Skeletal muscle cell (primary cell): ENCODE measurements at regions not wholly inside any gene's neighbourhood (a gene's known extent, or its start where the extent isn't known, plus 50 kb on each side); places are given as distances from the start of the nearest gene placed in this dataset.

Experiments used
- DNase-seq: peaks from one replicate; pipeline ENCODE4 v3.0.0-alpha.2; 2010; ENCODE audit warnings: low read depth
- H3K4me3 ChIP-seq: 2 replicates; pipeline ENCODE4 v1.5.1; 2011; ENCODE audit warnings: low read depth, mild to moderate bottlenecking, control low read depth, low read length, moderate library complexity

GRCh38 chr2:204089105-204089504 is 152.5 kb downstream of the ICOS start:
- DNase-seq: no peak
- no peak overlapping the region for H3K4me3 ChIP-seq

GRCh38 chr2:204089574-204089973 is 153.0 kb downstream of the ICOS start:
- H3K4me3 ChIP-seq: no peak overlapping the region

DNA sequence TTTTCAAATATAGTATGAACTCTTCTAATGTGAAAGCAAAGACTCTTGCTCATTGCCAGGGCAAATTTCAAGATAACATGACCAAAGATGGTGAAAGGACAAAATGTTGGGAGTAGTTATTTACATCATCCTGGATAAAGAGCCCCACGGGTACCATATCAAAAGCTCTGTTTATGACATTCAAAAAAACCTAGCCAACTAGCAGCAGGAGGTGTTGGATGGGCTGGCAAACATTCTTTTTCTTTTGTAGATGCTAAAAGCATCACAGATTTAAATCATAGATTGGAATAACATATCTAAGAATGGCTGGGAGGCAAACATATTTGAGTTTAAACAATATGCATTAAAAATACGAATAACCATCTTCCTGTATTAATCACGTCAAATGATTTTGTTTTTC is 153.5 kb downstream of the ICOS start:
- DNase-seq: no peak
- no peak overlapping the region for H3K4me3 ChIP-seq

More at GRCh38 chr2:204089574-204089973, 153.0 kb downstream of the ICOS start:
- no peak for DNase-seq

DNA sequence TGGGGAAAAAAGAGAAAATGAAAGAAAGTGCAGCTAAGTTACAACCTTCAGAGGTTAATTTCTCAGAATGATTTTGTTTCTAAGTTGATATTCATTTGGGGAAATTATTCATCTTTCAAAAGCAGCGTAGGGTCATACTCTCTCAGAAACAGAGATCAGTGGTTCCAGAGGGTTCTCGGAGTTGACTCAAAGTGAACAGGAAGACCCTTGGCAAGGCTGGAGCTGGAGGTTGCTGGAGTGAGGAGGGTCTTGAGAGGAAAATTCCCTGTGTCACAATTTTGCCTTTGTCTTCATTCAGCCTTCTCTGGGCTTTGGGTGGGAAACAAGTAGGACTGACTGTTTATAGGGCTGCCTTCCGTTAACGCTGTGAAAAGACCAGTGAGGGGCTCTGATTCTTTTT is 168.2 kb downstream of the ICOS start:
- no peak overlapping the region for H3K4me3 ChIP-seq
- no peak for DNase-seq

GRCh38 chr2:204108330-204108751 is 171.8 kb downstream of the ICOS start:
- DNase-seq: no peak

DNA sequence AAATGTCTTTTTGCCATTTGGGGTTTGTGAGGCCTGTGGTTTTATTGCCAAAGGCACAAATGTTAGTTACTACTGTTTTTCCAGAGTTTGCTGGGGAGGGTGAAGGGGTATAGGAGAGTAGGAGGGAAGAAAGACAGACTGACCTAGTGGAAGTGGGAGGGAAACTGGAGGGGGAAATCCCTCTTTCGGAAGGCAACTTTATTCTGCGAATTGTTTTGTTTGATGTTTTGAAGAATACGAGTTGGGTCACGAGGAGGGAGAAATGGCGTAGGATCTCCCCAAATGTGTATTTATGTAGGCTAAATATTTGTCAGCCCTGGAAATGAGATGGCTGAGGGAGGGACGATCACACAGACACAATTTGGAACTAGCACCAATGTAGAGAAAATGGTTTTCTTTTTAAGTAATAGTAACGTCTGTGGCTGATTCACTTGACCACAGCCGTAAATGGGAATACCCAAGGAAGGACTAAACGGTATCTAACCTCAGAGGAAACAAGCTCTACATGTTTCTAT is 172.3 kb downstream of the ICOS start:
- no peak overlapping the region for H3K4me3 ChIP-seq
- DNase-seq: no peak

More at GRCh38 chr2:204108330-204108751, 171.8 kb downstream of the ICOS start:
- H3K4me3 ChIP-seq: no peak overlapping the region

DNA sequence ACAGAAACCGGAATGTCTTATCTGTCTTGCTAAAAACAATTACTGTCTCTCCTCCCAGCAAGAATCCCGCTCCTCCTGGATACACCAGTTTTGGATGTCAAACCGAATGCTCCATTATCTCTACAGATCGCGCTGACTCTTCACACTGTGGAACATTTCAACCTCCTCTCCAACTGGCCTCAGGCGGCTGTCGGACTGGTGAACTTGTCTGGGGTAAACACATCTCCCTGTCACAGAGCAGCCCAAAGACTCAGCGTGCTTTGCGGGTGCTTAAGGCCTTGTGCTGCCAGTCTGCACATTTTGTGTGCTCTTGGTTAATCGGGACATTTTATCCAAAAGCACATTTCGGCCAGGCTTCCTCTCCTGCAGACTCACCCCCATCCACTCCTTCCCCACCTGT is 173.1 kb downstream of the ICOS start:
- no peak for DNase-seq
- H3K4me3 ChIP-seq: no peak overlapping the region

DNA sequence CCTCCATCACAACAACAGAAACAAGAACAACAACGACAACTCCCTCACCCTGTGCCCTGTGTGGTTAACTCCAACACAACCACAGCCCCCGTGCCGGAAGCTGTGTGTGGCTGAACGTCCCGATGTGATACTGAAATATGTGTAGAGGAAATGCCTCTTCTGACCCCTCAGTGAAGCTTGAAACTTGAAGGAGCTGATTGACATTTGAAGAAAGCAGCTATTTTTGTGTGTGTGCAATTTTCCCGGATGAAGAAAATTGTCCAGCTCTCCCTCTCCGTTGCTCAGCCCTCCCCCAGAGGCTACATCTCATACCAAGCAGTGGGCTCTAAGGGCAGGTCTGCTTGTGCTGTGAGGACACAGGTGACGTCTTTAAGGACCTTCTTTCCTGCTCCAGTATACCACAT is 173.8 kb downstream of the ICOS start:
- no peak overlapping the region for H3K4me3 ChIP-seq
- no peak for DNase-seq

- DNase-seq: no peak
- no peak overlapping the region for H3K4me3 ChIP-seq
Measured at GRCh38 chr2:204110751-204111516, 174.4 kb downstream of the ICOS start.

DNA sequence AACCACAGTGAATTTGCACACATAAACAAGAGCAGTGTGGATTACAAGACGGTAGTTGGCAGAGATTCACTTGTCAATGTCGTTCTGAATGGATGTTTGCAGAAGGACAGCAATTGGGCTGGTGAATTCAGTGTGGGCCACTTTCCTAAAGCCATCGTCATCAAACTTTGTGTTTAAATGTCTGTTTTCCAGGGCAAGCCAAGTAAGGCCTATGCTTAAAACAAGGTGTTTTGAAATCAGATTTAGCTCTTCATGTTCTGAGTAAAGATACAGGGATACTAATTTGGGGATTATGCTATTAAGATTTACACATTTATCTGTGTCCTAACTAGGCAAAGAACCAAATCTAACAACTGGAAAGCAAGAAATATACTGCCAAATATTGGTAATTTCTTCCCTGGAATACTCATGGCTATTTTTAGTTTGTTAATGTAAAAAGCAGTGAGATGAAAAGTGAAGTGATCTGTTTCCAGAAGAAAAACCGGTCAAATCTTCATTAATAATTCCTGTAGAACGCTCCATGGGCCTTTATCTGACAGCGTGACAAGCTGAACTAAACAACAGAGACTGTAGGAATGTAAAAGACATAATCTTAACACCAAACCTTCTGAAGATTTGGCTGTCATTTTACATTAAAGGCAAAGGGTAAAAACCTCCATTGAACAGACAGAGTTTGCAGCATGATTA is 175.7 kb downstream of the ICOS start:
- DNase-seq: no peak
- H3K4me3 ChIP-seq: no peak overlapping the region

DNA sequence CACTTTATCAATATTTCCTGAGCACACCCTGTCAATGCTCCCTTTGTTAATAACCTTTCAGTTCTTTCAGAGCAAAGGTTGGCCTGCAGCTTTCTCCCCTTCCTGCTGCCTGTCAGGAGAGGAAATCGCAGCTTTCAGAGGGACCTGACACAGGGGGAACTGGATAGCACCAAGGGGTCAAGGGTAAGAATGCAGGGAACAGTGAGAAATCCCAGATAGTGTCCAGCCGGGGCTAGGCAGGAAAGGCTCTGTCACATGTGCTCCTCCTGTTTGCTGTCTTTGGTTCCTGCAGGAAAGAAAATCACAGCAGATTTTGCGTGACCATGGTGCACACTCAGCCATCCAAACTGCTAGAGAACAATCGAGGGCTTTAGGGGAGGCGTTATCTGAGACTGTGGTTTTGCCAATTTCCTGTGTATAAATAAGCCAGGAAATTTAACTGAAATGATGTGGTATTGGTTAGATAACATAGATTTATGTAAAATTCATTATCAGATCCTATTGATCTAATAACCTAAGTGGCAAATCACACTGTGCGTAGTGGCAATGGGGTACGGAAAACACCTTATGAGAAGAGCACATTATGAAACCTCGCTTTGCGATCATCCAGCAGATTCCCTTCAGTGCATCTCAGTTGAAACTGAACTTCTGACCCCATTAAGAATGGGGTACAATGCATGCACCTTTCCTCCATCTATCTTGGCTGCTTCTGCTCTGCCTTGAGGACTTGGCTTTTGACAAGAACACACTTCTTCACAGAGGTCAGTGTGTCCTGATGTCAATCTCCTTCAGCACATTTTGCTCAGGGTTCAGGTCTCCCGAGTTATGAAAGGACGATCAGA is 178.0 kb downstream of the ICOS start:
- no peak for DNase-seq
- no peak overlapping the region for H3K4me3 ChIP-seq

DNA sequence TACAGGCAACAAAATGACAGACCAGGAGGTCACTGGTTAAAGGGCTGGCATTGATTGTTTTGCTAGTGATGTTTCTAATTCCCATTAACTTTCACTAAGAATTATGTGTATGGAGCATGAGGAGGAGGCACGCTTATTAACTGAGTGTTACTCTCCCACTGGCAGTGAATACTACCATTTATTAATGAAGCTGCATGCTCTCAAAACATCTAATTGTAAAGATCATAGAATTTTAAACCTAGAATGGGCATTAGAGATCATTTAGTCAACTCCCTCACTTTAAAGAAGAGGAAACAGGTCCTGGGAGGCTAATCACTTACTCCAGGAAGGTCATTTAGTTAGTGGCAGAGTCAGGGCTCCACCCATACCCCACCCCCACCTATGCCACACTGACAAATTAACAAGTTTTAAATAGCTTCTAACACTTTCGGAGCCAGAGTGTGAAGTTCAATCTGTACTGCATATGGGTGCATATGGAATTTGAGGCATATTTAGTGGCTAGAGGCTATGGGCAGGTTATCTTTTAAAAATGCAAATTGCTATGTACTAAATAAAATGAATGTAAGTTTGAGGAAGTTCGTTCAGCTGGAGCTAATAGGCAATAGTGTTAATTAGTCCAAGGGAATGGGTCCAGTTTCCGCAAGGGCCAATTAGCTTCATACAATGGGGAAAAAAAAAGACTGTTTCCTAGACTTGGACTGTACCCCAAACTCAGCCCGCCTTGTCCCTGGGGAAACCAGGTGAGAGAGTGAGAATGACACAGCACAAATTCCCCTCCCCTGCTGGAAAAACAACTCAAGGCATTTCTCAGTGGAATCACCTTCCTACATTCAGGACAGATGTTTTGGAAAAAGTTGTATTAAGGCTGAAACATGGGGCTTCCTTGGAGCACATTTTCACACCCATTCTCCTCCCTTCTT is 178.8 kb downstream of the ICOS start:
- no peak overlapping the region for H3K4me3 ChIP-seq
- DNase-seq: no peak

DNA sequence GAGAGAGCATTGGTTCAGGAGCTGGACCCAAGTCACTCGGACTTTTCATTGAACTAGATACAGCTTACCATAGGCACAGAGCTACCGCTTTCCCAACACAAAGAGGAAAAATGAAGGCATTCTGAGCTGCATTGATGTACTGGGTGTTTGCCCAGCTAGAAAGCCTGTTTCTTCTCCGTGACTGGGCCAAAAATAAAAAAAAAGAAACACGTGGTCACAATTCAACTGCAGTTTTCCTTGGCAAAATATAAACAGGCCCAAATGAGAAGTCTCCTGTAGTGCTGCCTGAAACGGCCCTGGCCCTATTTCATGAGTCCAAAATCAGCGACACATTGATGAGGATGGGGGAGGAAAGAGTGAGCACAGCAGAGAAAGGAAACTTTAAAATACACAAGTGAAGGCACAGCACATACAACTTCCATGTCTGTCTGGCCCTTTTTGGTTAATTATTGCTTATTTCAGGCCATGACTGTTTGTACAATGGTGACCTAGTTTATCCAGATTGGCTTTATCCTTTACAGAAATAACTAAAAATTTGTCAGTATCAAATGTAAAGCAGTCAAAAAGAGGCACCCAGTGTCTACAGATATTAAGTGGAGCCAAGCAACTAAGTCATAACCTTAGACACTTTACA is 179.7 kb downstream of the ICOS start:
- DNase-seq: no peak
- no peak overlapping the region for H3K4me3 ChIP-seq

DNA sequence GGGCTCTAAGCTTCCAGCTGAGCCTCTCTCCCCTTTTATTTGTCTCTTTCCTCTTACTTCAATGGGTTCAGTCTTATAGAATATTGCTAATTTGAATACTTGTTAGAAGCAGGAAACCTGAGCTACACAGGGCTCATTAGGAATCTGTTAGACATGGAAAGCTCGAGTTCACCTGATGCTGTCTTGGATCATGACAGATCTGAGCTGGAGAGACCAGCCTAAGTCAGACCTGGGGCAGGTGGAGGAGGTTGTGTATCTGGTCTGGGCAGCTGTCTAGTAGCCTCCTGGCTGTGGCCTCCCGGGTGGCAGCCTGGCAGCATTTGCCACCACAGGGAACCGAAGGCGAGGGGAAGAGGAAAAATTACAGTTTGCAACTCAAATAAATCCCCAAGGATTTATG is 185.9 kb downstream of the ICOS start:
- no peak overlapping the region for H3K4me3 ChIP-seq
- no peak for DNase-seq

DNA sequence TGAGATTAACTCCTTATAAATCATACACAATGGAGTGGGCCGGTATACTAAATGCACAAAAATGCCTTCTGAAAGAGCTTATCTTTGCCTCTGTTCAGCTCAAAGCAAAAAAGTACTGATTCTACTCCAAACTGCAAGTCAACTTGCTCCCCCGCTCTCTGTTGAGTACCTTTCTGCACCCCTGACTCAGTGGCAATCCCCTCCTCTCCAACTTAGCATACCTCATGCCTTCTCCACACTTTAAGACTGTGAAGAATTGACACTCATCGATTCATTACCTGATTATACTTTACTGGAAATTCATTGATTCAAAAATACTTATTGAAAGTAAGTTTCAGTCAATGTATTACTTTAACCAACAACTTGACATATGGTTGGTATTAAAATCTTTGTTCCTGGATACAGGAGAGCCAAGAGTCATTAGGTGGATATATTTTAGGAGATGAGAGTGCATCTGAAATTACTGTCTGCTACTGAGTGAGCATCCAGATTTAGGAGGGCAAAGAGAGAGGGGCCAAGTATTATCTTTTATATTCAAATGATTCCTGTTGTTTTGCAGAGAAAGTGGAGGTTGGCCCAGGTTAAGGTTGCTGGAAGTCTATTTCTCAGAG is 187.7 kb downstream of the ICOS start:
- no peak overlapping the region for H3K4me3 ChIP-seq
- no peak for DNase-seq

DNA sequence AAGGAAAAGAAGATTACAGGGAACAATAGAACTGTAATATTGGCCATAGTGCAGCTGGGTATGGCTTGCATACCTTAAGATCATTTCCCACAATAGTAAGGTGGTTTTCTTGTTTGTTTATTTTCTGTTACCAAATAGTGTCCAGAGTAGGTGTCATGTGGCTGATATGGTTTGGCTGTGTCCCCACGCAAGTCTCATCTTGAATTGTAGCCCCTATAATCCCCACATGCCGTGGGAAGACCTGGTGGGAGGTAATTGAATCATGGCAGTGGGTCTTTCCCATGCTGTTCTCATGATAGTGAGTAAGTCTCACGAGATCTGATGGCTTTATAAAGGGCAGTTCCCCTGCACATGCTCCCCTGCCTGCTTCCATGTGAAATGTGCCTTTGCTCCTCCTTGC is 190.1 kb downstream of the ICOS start:
- no peak for DNase-seq
- H3K4me3 ChIP-seq: no peak overlapping the region

DNA sequence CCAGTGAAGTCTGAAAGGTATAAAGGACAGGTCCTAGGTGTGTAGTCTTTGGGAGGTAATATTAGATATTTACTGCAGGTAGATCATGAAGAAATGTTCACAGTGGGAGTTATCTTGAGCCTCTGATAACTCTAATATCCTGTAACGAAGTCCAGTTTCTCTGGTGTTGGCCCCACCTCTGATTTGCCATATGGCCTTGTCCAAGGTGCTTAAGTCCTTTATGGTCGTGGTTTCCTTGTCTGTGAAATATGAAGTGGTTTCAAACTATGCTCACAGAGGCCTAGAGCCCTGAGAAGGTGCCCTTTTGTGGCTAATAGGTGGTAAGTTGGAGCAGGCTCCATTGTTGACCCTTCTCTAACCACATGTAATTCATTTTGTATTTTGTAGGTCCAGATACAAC is 190.7 kb downstream of the ICOS start:
- no peak overlapping the region for H3K4me3 ChIP-seq
- DNase-seq: no peak

GRCh38 chr2:204129591-204130294 is 193.2 kb downstream of the ICOS start:
- H3K4me3 ChIP-seq: no peak overlapping the region
- DNase-seq: no peak
